Effector memory CD8-positive, alpha-beta T cell (primary cell): ENCODE measurements at regions not wholly inside any gene's neighbourhood (a gene's known extent, or its start where the extent isn't known, plus 50 kb on each side); places are given as distances from the start of the nearest gene placed in this dataset.
A peak's percentile ranks its signal among the peaks of the same experiment; 100 is the strongest.

Experiments used
- ATAC-seq: fragments of 150-1000 bp; cut with Tn5 transposase; replicated peaks from 2 replicates; pipeline ENCODE4 v1.10.0; 2021; ENCODE audit warnings: mild to moderate bottlenecking, moderate library complexity
- DNase-seq, 3 experiments: peaks; one replicate each; pipeline ENCODE4 v3.0.0; 2021
- H3K27ac Mint-ChIP-seq, 2 donors: one replicate each; pipeline ENCODE4 v1.8.0; 2022; ENCODE audit warnings: mild to moderate bottlenecking in 2 of 2, mixed read lengths in 2 of 2, moderate library complexity in 2 of 2
- H3K27me3 Mint-ChIP-seq, 2 donors: one replicate each; pipeline ENCODE4 v1.8.0; 2022; ENCODE audit warnings: mixed read lengths in 2 of 2
- H3K36me3 Mint-ChIP-seq: one replicate; pipeline ENCODE4 v1.8.0; 2022; ENCODE audit warnings: mild to moderate bottlenecking, moderate library complexity, mixed read lengths; ENCODE audit not compliant: insufficient read depth
- H3K4me1 Mint-ChIP-seq, 2 donors: one replicate each; pipeline ENCODE4 v1.8.0; 2022; ENCODE audit warnings: low read depth in 2 of 2, mixed read lengths in 2 of 2
- H3K4me3 Mint-ChIP-seq, 2 donors: one replicate each; pipeline ENCODE4 v1.8.0; 2022; ENCODE audit warnings: mild to moderate bottlenecking in 2 of 2, mixed read lengths in 2 of 2, moderate library complexity in 2 of 2
- H3K9me3 Mint-ChIP-seq, 2 donors: one replicate each; pipeline ENCODE4 v1.8.0; 2022; ENCODE audit warnings: mixed read lengths in 2 of 2

DNA sequence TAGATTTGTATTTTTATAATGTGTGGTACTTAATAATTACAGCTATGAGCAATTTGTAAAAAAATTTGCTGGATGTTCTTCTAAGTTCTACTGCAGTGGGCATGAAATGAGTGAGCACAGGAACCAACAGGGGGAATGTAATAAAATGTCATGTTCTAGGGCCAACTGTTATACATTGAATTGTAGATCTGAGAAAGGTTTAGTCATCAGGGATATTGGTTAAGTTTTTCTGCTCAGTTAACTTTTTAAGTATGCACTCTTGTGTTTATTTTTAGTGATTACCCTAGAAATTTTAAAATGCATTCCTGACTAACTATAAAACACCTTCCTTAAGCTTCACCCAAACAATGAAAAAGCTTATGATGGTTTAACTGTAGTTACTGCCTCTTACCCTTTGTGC lies 101.8 kb downstream of the CAND1 start:
- Mint-ChIP-seq H3K4me1 (no peaks in the 10 kb centered on the region), H3K27ac (no peak overlapping the region), H3K36me3 (peaks cover 3% of the 10 kb centered on the region), H3K4me3 (no peak overlapping the region), H3K9me3 (peaks cover 0 to 1% of the 10 kb centered on the region in 2 donors), H3K27me3 (no peaks in the 10 kb centered on the region)
- ATAC-seq (no peak), DNase-seq (no peak)

DNA sequence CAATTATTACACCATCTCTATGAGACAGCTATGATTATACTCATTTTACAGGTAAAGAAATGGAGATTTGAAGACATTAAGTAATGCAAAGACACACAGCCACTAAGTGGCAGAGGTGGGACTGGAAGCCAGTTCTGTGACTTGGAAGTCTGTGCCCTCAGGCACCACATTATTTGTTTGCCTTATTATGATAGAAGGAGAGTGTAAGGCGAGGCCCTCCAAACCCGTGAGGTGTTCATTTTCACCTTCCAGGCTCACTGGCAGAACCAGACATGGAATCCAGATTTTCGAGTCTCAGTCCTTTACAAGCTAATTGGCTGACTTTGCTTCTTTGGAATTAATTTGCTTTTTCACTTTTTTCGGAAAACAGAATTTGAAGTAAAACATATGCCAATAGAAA lies 107.9 kb downstream of the CAND1 start:
- Mint-ChIP-seq H3K27ac (no peak overlapping the region), H3K9me3 (peaks cover 0 to 4% of the 10 kb centered on the region in 2 donors), H3K27me3 (peaks cover 5 to 8% of the 10 kb centered on the region in 2 donors), H3K4me3 (no peak overlapping the region), H3K4me1 (no peaks in the 10 kb centered on the region), H3K36me3 (no peaks in the 10 kb centered on the region)
- DNase-seq, result no peak
- ATAC-seq, result no peak

GRCh38 chr12:67377541-67377940 lies 108.4 kb downstream of the CAND1 start:
- no peak for ATAC-seq
- DNase-seq, result no peak
- H3K4me1 Mint-ChIP-seq, result no peaks in the 10 kb centered on the region
- no peaks in the 10 kb centered on the region for H3K36me3 Mint-ChIP-seq
- H3K9me3 Mint-ChIP-seq, result peaks cover 0 to 3% of the 10 kb centered on the region in 2 donors
- H3K4me3 Mint-ChIP-seq, result no peak overlapping the region
- H3K27ac Mint-ChIP-seq, result no peak overlapping the region
- H3K27me3 Mint-ChIP-seq, result peaks cover 5 to 8% of the 10 kb centered on the region in 2 donors

GRCh38 chr12:67382241-67382871 lies 113.2 kb downstream of the CAND1 start:
- H3K36me3 Mint-ChIP-seq, result no peaks in the 10 kb centered on the region
- H3K4me3 Mint-ChIP-seq, result no peak overlapping the region
- H3K4me1 Mint-ChIP-seq, result no peaks in the 10 kb centered on the region
- ATAC-seq, result no peak
- H3K27ac Mint-ChIP-seq, result no peak overlapping the region
- no peak for DNase-seq
- peaks cover 0 to 3% of the 10 kb centered on the region in 2 donors for H3K9me3 Mint-ChIP-seq
- peaks cover 5 to 8% of the 10 kb centered on the region in 2 donors for H3K27me3 Mint-ChIP-seq

DNA sequence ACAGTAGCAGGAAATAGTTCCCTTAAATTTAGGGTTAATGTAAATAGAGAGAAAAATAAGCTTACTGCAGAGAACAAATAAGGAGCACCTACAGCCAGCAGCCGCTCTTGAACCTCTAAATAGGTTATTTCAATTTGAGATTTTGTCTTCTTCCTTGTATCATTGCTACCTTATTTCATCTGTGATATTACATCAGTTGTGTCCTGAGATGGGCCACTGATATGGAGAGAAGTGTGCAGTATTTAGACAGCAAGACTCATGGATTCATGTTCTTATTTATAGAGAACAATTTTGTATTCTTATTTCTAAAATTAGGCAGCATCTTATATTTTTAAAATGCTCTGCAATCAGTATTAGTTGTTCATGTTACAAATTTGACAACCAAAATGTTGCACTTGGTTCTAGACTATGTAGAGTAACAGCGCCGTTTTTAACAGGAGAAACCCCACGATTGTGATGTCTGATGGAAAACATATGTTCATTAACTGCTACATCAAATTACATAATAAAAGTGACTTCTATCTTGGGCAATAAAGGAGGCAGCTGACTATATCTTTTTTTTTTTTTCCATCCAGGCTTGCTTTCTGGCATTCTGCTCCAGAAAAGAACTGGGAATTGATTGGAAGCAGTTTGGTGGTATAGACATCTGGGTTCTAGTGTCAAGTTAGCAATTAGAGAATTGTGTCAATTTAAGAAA lies 117.9 kb downstream of the CAND1 start:
- no peaks in the 10 kb centered on the region for H3K27me3 Mint-ChIP-seq
- no peak for DNase-seq
- H3K36me3 Mint-ChIP-seq, result no peaks in the 10 kb centered on the region
- ATAC-seq, result no peak
- H3K27ac Mint-ChIP-seq, result no peak overlapping the region
- H3K4me1 Mint-ChIP-seq, result no peaks in the 10 kb centered on the region
- H3K4me3 Mint-ChIP-seq, result no peak overlapping the region
- peaks cover 0 to 2% of the 10 kb centered on the region in 2 donors for H3K9me3 Mint-ChIP-seq

DNA sequence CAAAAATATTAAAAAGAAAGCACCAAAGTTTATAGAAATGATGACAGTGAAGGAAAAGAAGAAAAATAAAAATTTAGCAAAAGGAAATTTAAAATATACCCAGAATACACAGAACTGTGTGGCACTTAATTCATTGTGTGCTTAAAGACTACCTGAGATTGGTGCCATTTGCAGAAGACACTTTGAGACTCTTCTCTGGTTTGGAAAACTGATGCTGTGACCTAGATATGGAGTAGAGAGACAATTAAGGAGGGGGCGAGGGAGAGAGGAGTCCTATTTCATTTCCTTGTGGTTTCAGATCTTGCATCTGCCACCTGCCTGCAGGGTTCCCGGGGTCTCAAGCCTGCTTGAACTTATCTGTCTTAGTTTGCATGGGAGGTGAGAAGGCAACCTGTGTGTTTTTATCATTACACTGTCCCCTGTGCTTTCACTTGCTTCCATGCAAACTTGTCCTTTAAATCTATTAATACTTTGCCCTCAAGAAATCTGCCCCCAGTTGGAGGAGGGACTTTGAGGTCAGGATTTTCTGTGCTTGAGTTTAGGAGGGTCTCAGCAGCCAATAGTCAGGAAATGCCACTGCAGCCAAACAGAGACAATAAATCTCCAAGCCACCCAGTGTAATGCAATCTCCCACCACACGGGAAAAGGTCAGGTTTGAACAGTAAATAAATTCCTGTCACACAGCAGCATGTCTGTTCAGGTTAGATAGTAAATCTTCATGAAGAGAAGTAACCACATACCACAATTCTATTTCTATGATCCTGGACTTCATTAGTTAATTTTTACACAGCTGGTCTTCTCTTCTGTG lies 119.4 kb downstream of the CAND1 start:
- Mint-ChIP-seq H3K27me3 (no peaks in the 10 kb centered on the region), H3K9me3 (peaks cover 0 to 2% of the 10 kb centered on the region in 2 donors), H3K4me3 (no peak overlapping the region), H3K27ac (peak overlapping the region in 1 of 2 donors; percentile 61), H3K4me1 (no peaks in the 10 kb centered on the region), H3K36me3 (no peaks in the 10 kb centered on the region)
- DNase-seq (no peak), ATAC-seq (no peak)

DNA sequence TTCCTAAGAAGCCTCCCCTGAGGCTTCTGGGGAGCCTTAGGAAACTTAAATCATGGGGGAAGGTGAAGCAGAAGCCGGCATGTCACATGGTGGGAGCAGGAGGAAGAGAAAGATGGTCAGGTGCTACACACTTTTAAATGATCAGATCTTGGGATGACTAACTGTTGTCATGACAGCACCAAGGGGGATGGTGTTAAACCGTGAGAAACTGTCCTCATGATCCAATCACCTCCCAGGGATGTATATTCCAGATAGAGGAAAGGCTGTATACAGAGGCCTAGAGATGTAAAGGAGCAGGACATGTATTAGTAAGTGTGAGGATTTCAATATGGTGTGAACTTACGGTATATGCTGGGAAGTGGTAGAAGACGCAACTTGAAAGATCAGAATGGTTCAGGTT lies 121.1 kb downstream of the CAND1 start:
- no peak overlapping the region for H3K4me3 Mint-ChIP-seq
- ATAC-seq, result no peak
- no peaks in the 10 kb centered on the region for H3K27me3 Mint-ChIP-seq
- no peak for DNase-seq
- H3K36me3 Mint-ChIP-seq, result no peaks in the 10 kb centered on the region
- H3K9me3 Mint-ChIP-seq, result peaks cover 0 to 2% of the 10 kb centered on the region in 2 donors
- no peaks in the 10 kb centered on the region for H3K4me1 Mint-ChIP-seq
- no peak overlapping the region for H3K27ac Mint-ChIP-seq

DNA sequence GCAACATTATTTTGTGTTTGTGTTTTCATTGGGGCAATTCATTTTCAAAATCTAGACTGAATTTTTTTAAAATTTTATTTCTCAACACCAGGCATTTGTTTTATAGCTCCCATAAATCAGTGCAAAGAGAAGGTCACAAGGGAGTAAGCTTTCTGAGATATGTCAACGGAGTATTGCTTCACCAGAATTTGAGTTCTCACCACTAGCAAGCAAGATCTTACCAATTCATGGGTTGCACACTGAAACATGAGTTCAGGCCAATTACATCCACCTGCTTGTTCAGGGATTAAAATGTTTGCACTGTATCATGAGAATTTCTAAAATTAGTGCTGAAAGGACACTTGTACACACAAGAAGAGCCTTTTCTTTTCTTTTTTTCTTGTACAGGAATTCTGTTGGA lies 121.9 kb downstream of the CAND1 start:
- no peak for DNase-seq
- Mint-ChIP-seq H3K4me1 (no peaks in the 10 kb centered on the region), H3K9me3 (peaks cover 0 to 2% of the 10 kb centered on the region in 2 donors), H3K4me3 (no peak overlapping the region), H3K27ac (no peak overlapping the region), H3K27me3 (no peaks in the 10 kb centered on the region), H3K36me3 (no peaks in the 10 kb centered on the region)
- ATAC-seq, result no peak

- Mint-ChIP-seq H3K27ac (no peak overlapping the region), H3K4me1 (no peaks in the 10 kb centered on the region), H3K36me3 (no peaks in the 10 kb centered on the region), H3K9me3 (peaks cover 0 to 2% of the 10 kb centered on the region in 2 donors), H3K27me3 (peaks cover 0 to under 1% of the 10 kb centered on the region in 2 donors), H3K4me3 (no peak overlapping the region)
- ATAC-seq, result no peak
- no peak for DNase-seq
These were observed 122.5 kb downstream of the CAND1 start for GRCh38 chr12:67391656-67392055.

- Mint-ChIP-seq H3K27me3 (peaks cover 0 to 6% of the 10 kb centered on the region in 2 donors), H3K9me3 (peaks cover 0 to 2% of the 10 kb centered on the region in 2 donors), H3K4me1 (no peaks in the 10 kb centered on the region), H3K36me3 (no peaks in the 10 kb centered on the region), H3K27ac (no peak overlapping the region), H3K4me3 (no peak overlapping the region)
- ATAC-seq, result no peak
- DNase-seq, result no peak
These were observed 125.4 kb downstream of the CAND1 start for GRCh38 chr12:67394550-67394949.

DNA sequence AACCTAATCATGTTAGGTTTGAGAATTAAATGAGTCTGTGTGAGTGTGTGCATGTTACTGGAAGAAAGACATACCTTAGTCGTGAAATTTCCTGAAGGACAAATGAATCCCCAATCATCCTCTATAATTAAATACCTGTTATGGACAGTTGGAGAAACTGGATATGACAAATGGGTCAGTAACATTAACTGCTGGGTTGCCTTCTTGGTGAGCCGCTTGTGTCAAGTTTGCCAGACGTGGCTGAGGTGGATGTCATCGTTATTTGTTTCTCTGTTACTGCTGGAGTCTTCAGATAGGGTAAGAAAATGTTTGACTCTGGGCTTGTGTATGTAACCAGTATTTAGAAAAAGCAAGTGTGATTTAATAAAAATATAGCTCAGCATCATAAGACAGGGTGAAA lies 131.6 kb downstream of the CAND1 start:
- Mint-ChIP-seq H3K9me3 (no peaks in the 10 kb centered on the region), H3K36me3 (no peaks in the 10 kb centered on the region), H3K4me3 (no peak overlapping the region), H3K27me3 (peaks cover 0 to 9% of the 10 kb centered on the region in 2 donors), H3K27ac (no peak overlapping the region), H3K4me1 (no peaks in the 10 kb centered on the region)
- DNase-seq (no peak), ATAC-seq (no peak)

GRCh38 chr12:67410246-67410645 lies 141.1 kb downstream of the CAND1 start:
- Mint-ChIP-seq H3K4me1 (no peaks in the 10 kb centered on the region), H3K36me3 (no peaks in the 10 kb centered on the region), H3K9me3 (peaks cover 4 to 7% of the 10 kb centered on the region in 2 donors), H3K4me3 (no peak overlapping the region), H3K27me3 (peaks cover 6 to 14% of the 10 kb centered on the region in 2 donors), H3K27ac (no peak overlapping the region)
- ATAC-seq (no peak), DNase-seq (no peak)

DNA sequence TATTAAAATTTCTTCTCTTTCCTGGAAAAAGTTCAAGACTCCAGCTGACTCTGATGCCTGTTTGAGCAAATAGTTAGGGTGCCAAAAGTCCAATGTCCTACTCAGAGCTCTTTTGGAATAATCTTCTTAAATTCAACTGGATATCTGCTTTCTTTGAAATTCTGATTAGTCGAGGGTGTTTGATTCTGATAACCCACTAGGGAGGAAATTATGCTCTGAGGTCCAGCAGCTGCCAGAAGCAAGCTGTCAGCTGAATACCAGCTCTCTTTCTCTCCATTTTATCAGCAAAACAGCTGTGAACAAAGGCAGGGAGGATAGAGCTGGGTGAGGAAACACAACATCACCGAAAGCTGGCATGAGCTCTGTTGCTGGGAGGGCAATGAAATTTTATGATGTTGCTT lies 141.5 kb downstream of the CAND1 start:
- H3K27ac Mint-ChIP-seq, result no peak overlapping the region
- peaks cover 6 to 11% of the 10 kb centered on the region in 2 donors for H3K27me3 Mint-ChIP-seq
- DNase-seq, result no peak
- no peak for ATAC-seq
- peaks cover 4 to 7% of the 10 kb centered on the region in 2 donors for H3K9me3 Mint-ChIP-seq
- no peak overlapping the region for H3K4me3 Mint-ChIP-seq
- H3K4me1 Mint-ChIP-seq, result no peaks in the 10 kb centered on the region
- H3K36me3 Mint-ChIP-seq, result no peaks in the 10 kb centered on the region
